HG02642 (cell line): ENCODE measurements at regions not wholly inside any gene's neighbourhood (a gene's known extent, or its start where the extent isn't known, plus 50 kb on each side); places are given as distances from the start of the nearest gene placed in this dataset.

ENCODE experiments used
- ATAC-seq: cut with Tn5 transposase; IDR thresholded peaks from one replicate; pipeline ENCODE4 v1.9.1; 2021; ENCODE audit warnings: mild to moderate bottlenecking; ENCODE audit not compliant: unreplicated experiment, poor library complexity

GRCh38 chr6:22621701-22622100 lies 52.3 kb downstream of the HDGFL1 start:
- no peak for ATAC-seq

- ATAC-seq = no peak
Measured at GRCh38 chr6:22622351-22622750, 53.0 kb downstream of the HDGFL1 start.

GRCh38 chr6:22622813-22623212 lies 53.4 kb downstream of the HDGFL1 start:
- no peak for ATAC-seq

- no peak for ATAC-seq
Measured at GRCh38 chr6:22627644-22628043, 58.3 kb downstream of the HDGFL1 start.

- no peak for ATAC-seq
Measured at GRCh38 chr6:22631091-22631490, 61.7 kb downstream of the HDGFL1 start.

- no peak for ATAC-seq
Measured at GRCh38 chr6:22632581-22633145, 63.3 kb downstream of the HDGFL1 start.

- ATAC-seq = no peak
Measured at GRCh38 chr6:22636452-22636851, 67.1 kb downstream of the HDGFL1 start.

GRCh38 chr6:22637782-22638181 lies 68.4 kb downstream of the HDGFL1 start:
- ATAC-seq = no peak

GRCh38 chr6:22638320-22638719 lies 69.0 kb downstream of the HDGFL1 start:
- ATAC-seq = no peak

- no peak for ATAC-seq
Measured at GRCh38 chr6:22642254-22642653, 72.9 kb downstream of the HDGFL1 start.

- ATAC-seq = no peak
Measured at GRCh38 chr6:22643780-22644179, 74.4 kb downstream of the HDGFL1 start.

GRCh38 chr6:22647719-22648118 lies 78.4 kb downstream of the HDGFL1 start:
- no peak for ATAC-seq

GRCh38 chr6:22651731-22652130 lies 82.4 kb downstream of the HDGFL1 start:
- no peak for ATAC-seq

GRCh38 chr6:22653980-22654610 lies 84.7 kb downstream of the HDGFL1 start:
- no peak for ATAC-seq

GRCh38 chr6:22656706-22657351 lies 87.5 kb downstream of the HDGFL1 start:
- peak; percentile 52 for ATAC-seq

GRCh38 chr6:22657352-22657980 lies 88.1 kb downstream of the HDGFL1 start:
- ATAC-seq = no peak

- ATAC-seq = no peak
Measured at GRCh38 chr6:22658183-22658582, 88.8 kb downstream of the HDGFL1 start.

- ATAC-seq = no peak
Measured at GRCh38 chr6:22658934-22659333, 89.6 kb downstream of the HDGFL1 start.

- ATAC-seq = no peak
Measured at GRCh38 chr6:22664968-22665367, 95.6 kb downstream of the HDGFL1 start.

GRCh38 chr6:22666021-22666420 lies 96.7 kb downstream of the HDGFL1 start:
- no peak for ATAC-seq

- no peak for ATAC-seq
Measured at GRCh38 chr6:22666586-22666985, 97.2 kb downstream of the HDGFL1 start.
